ENCODE measurements at regions not wholly inside any gene's neighbourhood (a gene's known extent, or its start where the extent isn't known, plus 50 kb on each side); places are given as distances from the start of the nearest gene placed in this dataset.

DNA sequence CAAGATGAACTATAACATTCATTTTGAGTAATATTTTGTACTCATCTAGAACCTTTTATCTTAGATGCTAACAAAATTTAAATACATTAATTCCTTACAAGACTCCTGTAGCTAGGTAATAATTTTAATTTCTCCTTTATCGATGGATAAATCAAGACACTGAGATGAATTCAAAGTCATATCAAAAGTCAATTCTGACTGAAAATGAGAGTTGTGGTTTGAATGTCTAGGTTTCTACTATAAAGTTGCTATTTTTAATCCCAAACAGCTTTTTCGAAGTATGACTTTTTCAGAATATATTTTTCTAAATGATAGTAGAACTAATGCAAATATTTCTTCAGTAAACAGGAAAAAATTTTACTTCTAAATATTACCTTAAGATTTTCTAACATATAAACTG, 491.7 kb upstream of the FAM174A start:
- no peak overlapping the region for H2BK120ac ChIP-seq (replicated peaks; ENCODE audit: low read depth, low read length)
- no peaks in the 10 kb centered on the region for H3K79me2 ChIP-seq (ENCODE audit: control insufficient read depth in 1 of 2, insufficient read depth in 2 of 2, low read length in 2 of 2)
- no peaks in the 10 kb centered on the region for H3K36me3 ChIP-seq (ENCODE audit: control insufficient read depth in 2 of 4, insufficient read depth in 4 of 4, low read length in 3 of 4)
- H3K4me2 ChIP-seq (ENCODE audit: insufficient read depth in 1 of 2, low read depth in 2 of 2, low read length in 2 of 2), result no peak overlapping the region
- no peak overlapping the region for H3K14ac ChIP-seq (ENCODE audit: insufficient read length)
- no peak overlapping the region for H4K5ac ChIP-seq (ENCODE audit: insufficient read length, low read depth, low read length)
- no peaks in the 10 kb centered on the region for H3K4me1 ChIP-seq (replicated peaks in 1 of 4; ENCODE audit: control insufficient read depth in 3 of 4, insufficient read depth in 4 of 4, low read length in 3 of 4)
- H3K23me2 ChIP-seq (ENCODE audit: low read depth, low read length), result no peaks in the 10 kb centered on the region
- H3K4ac ChIP-seq (replicated peaks; ENCODE audit: insufficient read length, low read depth, low read length), result no peak overlapping the region
- FAIRE-seq, result no peak
- H2BK20ac ChIP-seq (ENCODE audit: low read length), result no peak overlapping the region
- H3K9ac ChIP-seq (replicated peaks in 1 of 4; ENCODE audit: extremely low read depth in 1 of 4, low read depth in 3 of 4, low read length in 3 of 4), result no peak overlapping the region
- no peak overlapping the region for H2BK5ac ChIP-seq (ENCODE audit: low read depth, low read length)
- H2AK5ac ChIP-seq (ENCODE audit: low read depth, low read length), result no peak overlapping the region
- no peak overlapping the region for H3K4me3 ChIP-seq (ENCODE audit: extremely low read depth in 1 of 4, insufficient read depth in 2 of 4, low read depth in 3 of 4, low read length in 4 of 4)
- no peak overlapping the region for H3K23ac ChIP-seq (ENCODE audit: insufficient read length)
- no peak overlapping the region for H2BK15ac ChIP-seq (ENCODE audit: low read length)
- 87% methylated on average over 2 of the region's 2 CpGs; no CpG with 5 or more reads in 1 of the 2 experiments for WGBS, 2 experiments (ENCODE audit: extremely low coverage in 1 of 2, insufficient coverage in 1 of 2, insufficient read length in 1 of 2, insufficient replicate concordance in 2 of 2, low coverage in 1 of 2, low lambda C conversion rate in 2 of 2, missing lambda C conversion rate in 1 of 2)
- H3K9me3 ChIP-seq (ENCODE audit: insufficient read depth in 2 of 2, low read depth in 1 of 2, low read length in 1 of 2), result no peaks in the 10 kb centered on the region
- no peak overlapping the region for H2BK12ac ChIP-seq (ENCODE audit: low read depth, low read length)
- TF ChIP-seq RNF2 (IDR thresholded peaks at IDR 0.05; ENCODE audit: borderline replicate concordance, low read depth, low read length, missing control alignments, poor library complexity, severe bottlenecking) (no peak), TBP (IDR thresholded peaks at IDR 0.05; ENCODE audit: low read depth, low read length) (no peak), ATF3 (IDR thresholded peaks at IDR 0.05; ENCODE audit: insufficient read depth, low read depth, low read length) (no peak), JUND (IDR thresholded peaks at IDR 0.05; ENCODE audit: low read length) (no peak), SAP30 (IDR thresholded peaks at IDR 0.05; ENCODE audit: insufficient read depth, insufficient replicate concordance, low read length) (no peak), CBX5 (IDR thresholded peaks at IDR 0.05; ENCODE audit: low read depth, low read length) (no peak)
- POLR2A ChIA-PET (ENCODE audit: partially characterized antibody), result no interaction called here
- no peak overlapping the region for H4K91ac ChIP-seq (replicated peaks; ENCODE audit: insufficient read length, low read length)
- H4K20me1 ChIP-seq (replicated peaks in 1 of 2; ENCODE audit: control insufficient read depth in 1 of 2, insufficient read depth in 2 of 2, low read length in 2 of 2), result no peaks in the 10 kb centered on the region
- H3K18ac ChIP-seq (ENCODE audit: extremely low read depth, low read length), result no peak overlapping the region
- no peak overlapping the region for H3K56ac ChIP-seq (replicated peaks; ENCODE audit: insufficient read length, low read depth, low read length)
- no peak overlapping the region for H4K8ac ChIP-seq (ENCODE audit: extremely low read depth, insufficient read depth, low read length)
- no peak overlapping the region for H3K27ac ChIP-seq (ENCODE audit: low read depth, low read length)
- no peak for DNase-seq (ENCODE audit: low read depth in 1 of 2, low spot score in 2 of 2)
- CTCF ChIA-PET (ENCODE audit: partially characterized antibody), result no interaction called here
- no peak overlapping the region for H2AFZ ChIP-seq (ENCODE audit: low read length)
- H3K79me1 ChIP-seq (ENCODE audit: low read depth, low read length), result no peaks in the 10 kb centered on the region
- no peaks in the 10 kb centered on the region; a peak in 1 of 7 replicates for H3K27me3 ChIP-seq (replicated peaks in 1 of 4; ENCODE audit: control insufficient read depth in 3 of 4, extremely low read depth in 1 of 4, insufficient read depth in 3 of 4, low read length in 3 of 4)

Data from H1 (cell line).